Muscle layer of colon (tissue), 2 donors: ENCODE measurements at regions not wholly inside any gene's neighbourhood (a gene's known extent, or its start where the extent isn't known, plus 50 kb on each side); places are given as distances from the start of the nearest gene placed in this dataset.

Experiments
- H3K27ac ChIP-seq: one replicate; pipeline ENCODE4 v1.7.0; 2013; ENCODE audit warnings: low read depth, mild to moderate bottlenecking, low read length, moderate library complexity
- H3K27me3 ChIP-seq, 2 donors: one replicate each; pipeline ENCODE4 v1.7.0; 2013; ENCODE audit warnings: low read length in 2 of 2, mild to moderate bottlenecking in 2 of 2; ENCODE audit not compliant: insufficient read depth in 2 of 2, control insufficient read depth in 1 of 2
- H3K36me3 ChIP-seq: one replicate; pipeline ENCODE4 v1.7.0; 2013; ENCODE audit warnings: mild to moderate bottlenecking, low read length; ENCODE audit not compliant: insufficient read depth
- H3K4me1 ChIP-seq: one replicate; pipeline ENCODE4 v1.7.0; 2013; ENCODE audit warnings: mild to moderate bottlenecking, low read length; ENCODE audit not compliant: insufficient read depth
- H3K4me3 ChIP-seq, 2 donors: one replicate each; pipeline ENCODE4 v1.7.0; 2013; ENCODE audit warnings: low read length in 2 of 2, low read depth in 1 of 2, mild to moderate bottlenecking in 1 of 2, moderate library complexity in 1 of 2
- H3K9ac ChIP-seq: one replicate; pipeline ENCODE4 v1.7.0; 2013; ENCODE audit warnings: low read length
- H3K9me3 ChIP-seq: one replicate; pipeline ENCODE4 v1.7.0; 2013; ENCODE audit warnings: mild to moderate bottlenecking, low read length
- donor health status: abdominal sarcoma.
- donor health status: Adenocarcinoma of cecum.

DNA sequence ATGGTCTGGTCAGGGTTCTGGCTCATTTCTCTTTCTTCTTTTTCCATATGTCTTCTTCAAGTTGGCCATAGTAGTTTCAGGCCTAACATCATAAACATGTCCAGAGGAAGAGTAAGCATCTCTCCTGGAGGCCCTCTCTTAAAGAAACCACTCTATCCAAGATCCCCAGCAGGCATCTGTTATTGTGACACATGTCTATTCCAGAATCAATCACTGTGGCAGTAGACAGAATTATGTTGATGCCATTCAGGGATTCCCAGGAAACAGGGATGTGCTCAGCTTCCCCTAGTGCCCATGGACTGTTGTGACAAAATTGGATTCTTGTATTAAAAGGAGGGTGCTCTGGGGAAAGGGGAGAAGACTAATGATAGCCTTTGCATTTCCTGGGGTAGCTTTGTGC, 224.0 kb downstream of the HNRNPD start:
- Histone ChIP-seq H3K4me3 (no peak overlapping the region), H3K9ac (no peak overlapping the region), H3K27ac (no peak overlapping the region), H3K36me3 (no peaks in the 10 kb centered on the region), H3K4me1 (no peaks in the 10 kb centered on the region), H3K9me3 (no peaks in the 10 kb centered on the region), H3K27me3 (no peaks in the 10 kb centered on the region)

DNA sequence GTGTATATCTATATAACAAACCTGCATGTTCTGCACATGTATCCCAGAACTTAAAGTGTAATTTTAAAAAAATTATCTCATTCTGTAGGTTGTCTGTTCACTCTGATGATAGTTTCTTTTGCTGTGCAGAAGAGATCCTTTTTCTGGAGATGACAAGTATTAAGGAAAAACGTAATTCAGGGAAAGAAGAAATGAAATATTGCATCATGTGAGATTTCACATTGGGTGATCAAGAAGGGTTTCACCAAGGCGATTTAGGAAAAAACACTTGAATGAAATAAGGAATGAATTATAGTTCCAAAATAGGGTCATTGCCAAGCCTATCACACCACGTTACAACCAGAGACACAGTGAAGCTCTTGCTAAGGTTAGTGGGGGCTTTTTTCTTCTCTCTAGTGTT, 227.9 kb downstream of the HNRNPD start:
- Histone ChIP-seq H3K27ac (no peak overlapping the region), H3K9me3 (no peaks in the 10 kb centered on the region), H3K4me1 (no peaks in the 10 kb centered on the region), H3K9ac (no peak overlapping the region), H3K4me3 (no peak overlapping the region), H3K36me3 (no peaks in the 10 kb centered on the region), H3K27me3 (no peaks in the 10 kb centered on the region)

DNA sequence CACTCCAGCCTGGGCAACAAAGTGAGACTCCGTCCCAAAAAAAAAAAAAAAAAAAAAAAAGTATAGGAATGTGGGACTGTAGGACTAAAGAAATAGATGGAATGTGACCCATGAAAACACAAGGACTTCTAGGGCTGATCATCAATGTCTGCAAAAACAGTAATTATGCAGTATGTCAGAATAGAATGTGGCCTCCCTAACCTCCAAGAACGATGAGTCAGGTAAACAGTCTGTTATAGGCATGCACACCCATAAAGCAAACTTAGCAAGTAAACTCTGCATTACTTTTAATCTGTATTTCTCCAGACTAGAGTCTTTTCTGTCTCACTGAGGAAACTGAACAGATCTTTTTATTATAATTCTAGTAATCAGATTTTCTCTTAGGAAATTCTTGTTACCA, 233.4 kb downstream of the HNRNPD start:
- H3K27me3 ChIP-seq: no peaks in the 10 kb centered on the region
- no peaks in the 10 kb centered on the region for H3K9me3 ChIP-seq
- H3K9ac ChIP-seq: no peak overlapping the region
- H3K4me1 ChIP-seq: no peaks in the 10 kb centered on the region
- H3K27ac ChIP-seq: no peak overlapping the region
- no peak overlapping the region for H3K4me3 ChIP-seq
- H3K36me3 ChIP-seq: no peaks in the 10 kb centered on the region

DNA sequence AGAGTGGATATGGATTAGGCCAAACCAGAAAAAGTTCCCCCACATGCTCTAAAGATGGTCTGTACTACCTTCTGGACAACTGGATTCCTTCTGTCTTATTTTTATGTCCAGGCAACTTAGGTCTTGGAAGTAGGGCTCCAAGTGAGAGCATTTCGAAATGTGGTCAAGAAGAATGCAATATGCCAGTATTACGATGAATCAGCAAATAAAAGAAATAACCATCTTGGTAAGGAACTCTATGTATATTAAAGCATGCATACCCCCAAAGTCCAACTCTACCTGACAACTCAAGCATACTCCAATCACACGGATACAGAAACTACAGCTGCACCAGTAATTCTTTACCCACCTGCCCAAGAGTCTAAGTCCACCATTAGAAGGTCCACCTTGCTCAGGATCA, 234.5 kb downstream of the HNRNPD start:
- H3K27me3 ChIP-seq: no peaks in the 10 kb centered on the region
- H3K36me3 ChIP-seq: no peaks in the 10 kb centered on the region
- H3K9me3 ChIP-seq: no peaks in the 10 kb centered on the region
- H3K27ac ChIP-seq: no peak overlapping the region
- no peaks in the 10 kb centered on the region for H3K4me1 ChIP-seq
- no peak overlapping the region for H3K4me3 ChIP-seq
- H3K9ac ChIP-seq: no peak overlapping the region

DNA sequence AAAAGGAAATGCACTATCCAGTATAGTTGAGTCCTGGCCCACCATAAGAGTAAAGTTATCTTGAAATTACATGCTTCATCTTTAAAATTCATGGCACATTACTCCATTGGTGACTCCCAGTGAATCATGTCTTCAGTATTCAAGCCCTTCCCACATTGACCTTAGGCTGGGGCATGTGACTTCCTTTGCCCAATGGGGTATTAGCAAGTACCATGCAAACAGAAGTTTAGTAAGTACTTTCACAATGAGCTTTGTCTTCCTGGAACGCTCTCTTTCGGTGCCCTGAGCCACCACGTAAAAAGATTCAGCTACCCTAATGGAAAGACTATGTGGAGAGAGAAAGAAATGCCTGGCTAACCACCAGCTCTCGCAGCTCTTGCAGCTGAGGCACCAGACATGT, 235.4 kb downstream of the HNRNPD start:
- no peaks in the 10 kb centered on the region for H3K9me3 ChIP-seq
- no peak overlapping the region for H3K27ac ChIP-seq
- H3K4me3 ChIP-seq: no peak overlapping the region
- H3K4me1 ChIP-seq: no peaks in the 10 kb centered on the region
- H3K9ac ChIP-seq: no peak overlapping the region
- H3K27me3 ChIP-seq: no peaks in the 10 kb centered on the region
- H3K36me3 ChIP-seq: no peaks in the 10 kb centered on the region

DNA sequence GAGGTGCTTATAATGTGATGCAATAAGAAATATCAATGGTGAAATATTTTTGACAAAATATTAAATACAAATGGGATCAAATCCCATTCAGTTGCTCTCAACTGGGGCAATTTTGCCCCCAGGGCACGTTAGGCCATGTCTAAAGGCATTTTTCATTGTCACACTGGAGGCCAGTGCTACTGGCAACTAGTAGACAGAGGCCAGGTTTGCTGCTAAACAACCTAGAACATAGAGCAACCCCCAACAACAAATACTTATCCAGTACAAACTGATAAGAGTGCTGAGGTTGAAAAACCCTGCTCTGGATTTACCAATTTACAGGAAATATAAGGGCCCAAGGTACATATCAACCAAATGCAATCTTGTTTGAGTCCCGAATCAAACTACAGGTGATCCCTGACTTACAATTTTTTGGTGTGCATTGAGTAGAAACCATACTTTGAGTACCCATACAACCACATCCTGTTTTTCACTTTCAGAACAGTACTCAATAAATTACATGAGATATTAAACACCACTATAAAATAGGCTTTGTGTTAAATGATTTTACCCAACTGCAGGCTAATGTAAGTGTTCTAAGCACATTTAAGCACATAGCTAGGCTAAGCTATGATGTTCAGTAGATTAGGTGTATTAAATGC, 237.5 kb downstream of the HNRNPD start:
- H3K27ac ChIP-seq: no peak overlapping the region
- H3K9me3 ChIP-seq: no peaks in the 10 kb centered on the region
- H3K9ac ChIP-seq: no peak overlapping the region
- no peak overlapping the region for H3K4me3 ChIP-seq
- no peaks in the 10 kb centered on the region for H3K36me3 ChIP-seq
- no peaks in the 10 kb centered on the region for H3K27me3 ChIP-seq
- no peaks in the 10 kb centered on the region for H3K4me1 ChIP-seq

DNA sequence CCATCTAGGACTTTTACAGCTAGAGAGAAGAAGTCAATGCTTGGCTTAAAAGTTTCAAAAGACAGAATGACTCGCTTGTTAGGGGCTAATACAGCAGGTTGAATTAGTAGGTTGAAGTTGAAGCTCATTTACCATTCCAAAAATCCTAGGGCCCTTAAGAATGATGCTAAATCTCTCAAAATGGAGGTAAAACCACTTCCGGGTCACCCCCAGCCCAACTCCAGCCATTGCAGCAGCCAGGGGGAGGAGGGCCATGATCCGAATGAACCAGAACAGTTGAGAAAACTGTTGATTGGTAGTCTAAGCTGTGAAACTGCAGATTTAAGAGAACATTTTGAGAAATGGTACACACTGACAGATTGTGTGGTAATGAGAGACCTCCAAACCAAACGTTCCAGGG, 245.4 kb downstream of the HNRNPD start:
- no peaks in the 10 kb centered on the region for H3K9me3 ChIP-seq
- H3K4me3 ChIP-seq: no peak overlapping the region
- no peak overlapping the region for H3K9ac ChIP-seq
- no peaks in the 10 kb centered on the region for H3K36me3 ChIP-seq
- no peaks in the 10 kb centered on the region for H3K4me1 ChIP-seq
- no peak overlapping the region for H3K27ac ChIP-seq
- H3K27me3 ChIP-seq: no peaks in the 10 kb centered on the region

DNA sequence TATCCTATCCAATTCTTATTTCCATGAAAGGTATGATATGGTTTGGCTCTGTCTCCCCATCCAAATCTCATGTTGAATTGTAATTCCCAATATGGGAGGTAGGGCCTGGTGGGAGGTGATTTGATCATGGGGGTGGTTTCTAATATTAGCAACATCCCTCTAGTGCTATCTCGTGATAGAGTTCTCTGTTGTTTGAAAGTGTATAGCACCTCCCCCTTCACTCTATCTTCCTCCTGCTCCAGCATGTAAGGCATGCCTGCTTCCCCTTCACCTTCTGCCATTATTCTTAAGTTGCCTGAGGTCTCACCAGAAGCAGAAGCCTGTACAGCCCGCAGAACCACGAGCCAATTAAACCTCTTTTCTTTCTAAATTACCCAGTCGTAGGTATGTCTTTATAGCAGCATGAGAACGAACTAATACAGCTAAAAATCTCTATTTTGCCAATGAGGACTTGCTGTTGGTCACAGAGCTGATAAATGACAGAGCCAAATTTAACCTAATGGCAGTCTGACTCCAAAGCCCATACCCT, 247.2 kb downstream of the HNRNPD start:
- no peaks in the 10 kb centered on the region for H3K4me1 ChIP-seq
- no peaks in the 10 kb centered on the region for H3K9me3 ChIP-seq
- H3K27me3 ChIP-seq: no peaks in the 10 kb centered on the region
- no peak overlapping the region for H3K4me3 ChIP-seq
- no peak overlapping the region for H3K27ac ChIP-seq
- no peaks in the 10 kb centered on the region for H3K36me3 ChIP-seq
- no peak overlapping the region for H3K9ac ChIP-seq

DNA sequence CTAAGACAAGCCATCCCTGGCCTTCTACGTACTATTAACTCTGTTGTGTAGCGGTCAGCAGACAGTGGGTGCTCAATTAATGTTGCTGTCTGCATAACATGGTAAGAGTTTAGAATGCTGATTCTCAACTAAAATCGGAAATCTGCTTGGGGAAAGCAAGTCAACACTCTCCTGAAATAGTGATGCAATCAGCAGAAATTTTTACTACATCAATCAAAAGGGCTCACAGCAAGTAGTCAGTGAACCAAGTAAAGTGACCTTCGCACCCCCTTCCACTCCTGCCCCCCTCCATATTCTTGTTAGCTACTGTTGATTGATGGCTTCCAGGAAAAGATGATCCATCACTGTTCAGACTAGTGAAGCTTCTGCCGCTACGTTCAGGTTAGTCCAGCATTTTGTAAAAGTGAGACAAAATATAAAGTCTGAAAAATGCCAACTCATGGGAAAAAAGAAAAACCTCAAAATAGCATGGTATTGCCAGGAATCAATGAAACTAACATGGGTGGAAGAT, 247.9 kb downstream of the HNRNPD start:
- Histone ChIP-seq H3K9ac (no peak overlapping the region), H3K27ac (no peak overlapping the region), H3K9me3 (no peaks in the 10 kb centered on the region), H3K27me3 (no peaks in the 10 kb centered on the region), H3K4me3 (no peak overlapping the region), H3K36me3 (no peaks in the 10 kb centered on the region), H3K4me1 (no peaks in the 10 kb centered on the region)

DNA sequence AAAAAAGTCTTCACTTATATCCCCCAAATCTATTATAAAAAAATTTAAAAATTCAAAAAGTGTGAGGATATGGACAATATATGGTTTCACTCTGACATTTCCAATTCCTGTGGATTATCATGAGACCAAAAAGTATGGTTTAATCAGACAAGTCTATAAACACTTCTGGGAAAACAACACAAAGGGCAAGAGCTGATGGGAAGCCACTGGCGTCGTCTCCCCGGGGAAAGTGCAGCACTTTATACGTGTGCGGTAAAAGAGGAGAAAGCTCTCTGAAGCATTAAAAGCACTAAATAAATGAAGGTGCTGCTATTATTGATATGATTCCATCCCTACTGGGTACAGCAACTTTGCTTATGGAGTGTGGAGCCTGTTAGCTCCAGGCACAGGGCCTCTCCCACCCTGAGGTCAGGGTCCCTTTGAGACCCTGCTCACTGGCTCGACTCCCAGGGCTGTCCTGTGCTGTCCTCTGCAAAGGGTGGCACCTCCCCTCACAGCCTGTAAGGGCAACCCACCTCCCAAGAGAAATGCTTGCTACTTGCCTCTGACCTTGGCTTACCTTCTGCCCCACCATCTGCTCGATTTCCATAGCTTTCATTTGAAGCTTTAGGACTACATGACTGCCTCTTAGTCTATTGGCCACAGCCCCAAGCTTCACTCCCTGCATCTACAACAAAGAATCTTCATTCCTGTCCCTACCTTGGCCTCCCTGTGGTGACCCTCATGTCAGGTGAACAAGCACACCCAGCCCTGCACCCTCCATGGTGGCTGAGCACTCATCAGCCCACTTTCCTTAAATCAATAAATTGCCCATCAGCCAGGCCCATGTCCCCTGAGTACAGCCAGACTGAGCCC, 248.6 kb downstream of the HNRNPD start:
- no peaks in the 10 kb centered on the region for H3K36me3 ChIP-seq
- H3K9ac ChIP-seq: no peak overlapping the region
- no peaks in the 10 kb centered on the region for H3K27me3 ChIP-seq
- H3K27ac ChIP-seq: no peak overlapping the region
- no peaks in the 10 kb centered on the region for H3K4me1 ChIP-seq
- H3K9me3 ChIP-seq: no peaks in the 10 kb centered on the region
- no peak overlapping the region for H3K4me3 ChIP-seq

DNA sequence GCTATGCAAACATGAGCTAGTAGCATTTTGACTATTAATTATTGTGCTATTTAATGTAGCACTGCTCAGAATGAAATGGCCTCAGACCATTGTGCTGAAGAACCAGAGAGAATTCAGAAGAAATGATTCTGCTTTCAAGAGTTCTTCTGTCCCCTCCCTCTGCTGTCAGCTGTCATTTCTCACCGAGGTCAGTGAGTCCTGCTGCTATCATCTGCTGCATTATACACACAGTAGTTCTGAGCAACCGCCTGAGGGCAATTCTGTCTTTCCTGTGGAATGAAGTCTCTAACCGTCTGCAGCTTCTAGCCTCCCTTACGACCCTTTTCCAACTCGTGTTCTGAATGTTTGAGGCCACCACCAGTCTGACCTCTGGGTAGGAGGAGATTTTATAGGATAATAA, 249.4 kb downstream of the HNRNPD start:
- Histone ChIP-seq H3K4me3 (no peak overlapping the region), H3K27me3 (no peaks in the 10 kb centered on the region), H3K27ac (no peak overlapping the region), H3K9ac (no peak overlapping the region), H3K9me3 (no peaks in the 10 kb centered on the region), H3K36me3 (no peaks in the 10 kb centered on the region), H3K4me1 (no peaks in the 10 kb centered on the region)
